Frontal cortex (tissue), 3 donors: ENCODE measurements at regions not wholly inside any gene's neighbourhood (a gene's known extent, or its start where the extent isn't known, plus 50 kb on each side); places are given as distances from the start of the nearest gene placed in this dataset.
A peak's percentile ranks its signal among the peaks of the same experiment; 100 is the strongest.

ENCODE experiments used
- DNase-seq, 2 donors: peaks; one replicate each; pipeline ENCODE4 v3.0.0; 2012; ENCODE audit warnings: low spot score in 2 of 2
- FAIRE-seq: peaks from 2 replicates; lab custom pipeline; 2012; peaks lifted over from hg19 to GRCh38; lab: Jason Lieb, UNC
- donor health status: control.
- donor health status: control.
- donor health status: control.

DNA sequence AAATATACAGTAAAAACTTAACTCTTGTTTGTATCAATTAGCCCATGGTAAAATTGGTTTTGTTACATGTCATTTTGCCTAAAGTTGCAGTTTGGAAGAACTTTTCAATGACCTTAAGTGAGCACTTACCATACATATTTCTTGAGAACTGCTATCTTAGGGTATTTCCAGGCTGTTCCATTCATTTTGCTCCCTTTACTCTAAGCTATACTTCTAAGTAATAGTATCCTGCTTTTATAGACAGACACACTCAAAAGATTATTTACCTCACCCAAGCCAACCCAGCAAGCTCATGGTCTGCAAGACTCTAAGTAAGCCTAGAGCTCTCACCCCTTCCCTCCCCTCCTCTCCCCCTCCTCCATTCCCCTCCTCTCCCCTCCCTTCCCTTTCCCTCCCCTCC lies 294.0 kb downstream of the HS3ST1 start:
- FAIRE-seq = no peak
- no peak for DNase-seq

DNA sequence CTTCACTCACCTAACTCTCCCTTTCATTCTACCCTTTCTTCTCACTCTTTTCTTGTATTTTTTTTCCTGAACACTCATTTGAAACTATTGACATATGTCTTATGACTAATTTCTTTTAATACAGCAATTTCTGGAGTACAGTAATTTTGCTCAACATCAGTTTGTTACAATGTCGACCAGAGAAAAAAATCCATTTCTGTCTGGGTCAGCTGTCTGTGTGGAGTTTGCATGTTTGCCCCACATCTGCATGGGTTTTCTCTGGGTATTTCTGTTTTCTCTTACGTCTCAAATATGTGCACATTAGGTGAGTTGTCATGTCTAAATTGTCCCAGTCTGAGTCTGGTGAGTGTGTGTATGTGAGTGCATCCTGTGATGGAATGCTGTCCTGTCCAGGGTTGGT lies 294.8 kb downstream of the HS3ST1 start:
- no peak for DNase-seq
- FAIRE-seq = no peak

DNA sequence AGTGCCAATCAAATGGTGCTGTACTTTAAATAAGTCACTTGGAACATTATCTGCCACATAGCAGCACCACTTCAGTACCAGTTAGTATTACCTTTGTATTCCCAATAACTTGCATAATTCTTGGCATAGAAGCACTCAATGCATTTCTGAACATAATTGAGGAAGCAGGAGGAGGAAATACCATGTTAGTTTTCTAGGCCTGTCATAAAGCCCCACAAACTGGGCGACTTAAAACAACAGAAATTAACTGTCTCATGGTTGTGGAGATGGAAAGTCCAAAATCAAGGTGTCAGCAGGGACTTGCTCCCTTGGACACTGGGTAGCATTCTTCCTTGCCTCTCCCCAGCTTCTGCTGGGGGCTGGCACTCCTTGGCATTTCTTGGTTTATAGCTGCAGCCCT lies 296.2 kb downstream of the HS3ST1 start:
- DNase-seq (no peak), FAIRE-seq (no peak)

DNA sequence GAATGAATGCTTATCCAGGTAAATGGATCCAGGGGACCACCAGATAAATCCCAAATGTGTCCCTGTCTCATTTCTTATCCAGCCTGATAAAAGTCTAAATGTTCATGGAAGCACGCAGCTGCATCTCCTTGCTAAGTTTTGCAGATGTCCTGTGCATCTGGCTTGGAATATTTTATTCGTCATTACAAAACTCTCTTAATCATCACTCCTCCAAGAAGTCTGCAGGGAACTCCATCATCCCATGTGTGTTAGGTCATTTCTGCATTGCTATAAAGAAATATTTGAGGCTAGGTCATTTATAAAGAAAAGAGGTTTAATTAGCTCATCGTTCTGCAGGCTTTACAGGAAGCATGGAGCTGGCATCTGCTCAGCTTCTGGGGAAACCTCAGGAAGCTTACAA lies 297.2 kb downstream of the HS3ST1 start:
- DNase-seq (no peak), FAIRE-seq (no peak)

DNA sequence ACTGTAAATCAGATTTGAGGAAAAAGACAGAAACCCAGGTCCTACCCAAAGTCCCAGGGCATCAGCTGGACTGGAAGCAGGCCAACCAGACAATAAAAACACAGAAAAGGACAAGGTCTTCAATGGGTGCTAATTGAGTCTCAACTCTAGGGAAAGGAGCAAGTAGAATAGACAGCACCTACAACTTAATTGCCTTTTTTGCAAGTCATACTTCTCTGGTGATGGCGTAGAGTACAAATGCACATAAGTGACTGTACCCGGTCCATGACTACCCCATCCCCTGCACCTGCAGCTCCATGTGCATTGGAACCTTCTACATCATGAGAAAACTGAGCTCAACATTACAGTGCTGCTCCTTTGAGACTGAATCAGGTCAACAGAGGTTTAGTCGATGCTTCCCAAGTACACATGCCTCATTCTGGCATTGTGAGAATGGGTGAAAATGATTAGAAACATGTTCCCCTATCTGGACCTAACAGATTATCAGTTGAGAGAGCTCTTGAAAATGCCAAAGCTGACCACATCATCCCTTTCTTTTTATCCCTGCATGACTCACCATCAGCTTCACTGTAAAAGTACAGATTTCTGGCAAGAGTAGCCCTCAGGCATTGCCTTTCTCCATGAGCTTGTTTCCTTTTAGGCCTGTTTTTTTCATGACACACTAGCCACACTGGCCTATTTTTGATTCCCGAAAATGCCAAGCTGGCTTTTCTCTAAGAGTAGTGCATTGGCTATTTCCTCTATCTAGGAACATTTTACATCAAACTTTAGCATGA lies 298.3 kb downstream of the HS3ST1 start:
- DNase-seq = peak in 1 of 2 donors; percentile 9
- no peak for FAIRE-seq

DNA sequence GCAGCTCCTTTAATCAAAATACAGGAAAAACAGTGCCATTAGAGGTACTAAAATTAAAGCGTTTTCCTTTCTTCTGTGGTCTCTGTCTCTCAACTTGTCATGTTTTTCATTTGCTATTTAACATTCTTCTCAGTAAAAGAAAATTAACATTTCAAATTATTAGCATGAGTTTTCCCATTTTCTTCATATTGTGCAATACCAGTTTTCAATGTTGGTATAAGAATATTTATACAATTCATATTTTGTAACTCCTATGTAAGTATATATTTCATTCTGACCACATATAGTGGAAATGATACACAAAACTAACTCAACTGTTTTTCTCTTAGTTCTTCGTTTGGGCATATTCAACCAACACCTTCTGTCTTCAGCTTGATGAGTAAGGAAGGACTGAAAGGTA lies 308.3 kb downstream of the HS3ST1 start:
- no peak for DNase-seq
- no peak for FAIRE-seq

DNA sequence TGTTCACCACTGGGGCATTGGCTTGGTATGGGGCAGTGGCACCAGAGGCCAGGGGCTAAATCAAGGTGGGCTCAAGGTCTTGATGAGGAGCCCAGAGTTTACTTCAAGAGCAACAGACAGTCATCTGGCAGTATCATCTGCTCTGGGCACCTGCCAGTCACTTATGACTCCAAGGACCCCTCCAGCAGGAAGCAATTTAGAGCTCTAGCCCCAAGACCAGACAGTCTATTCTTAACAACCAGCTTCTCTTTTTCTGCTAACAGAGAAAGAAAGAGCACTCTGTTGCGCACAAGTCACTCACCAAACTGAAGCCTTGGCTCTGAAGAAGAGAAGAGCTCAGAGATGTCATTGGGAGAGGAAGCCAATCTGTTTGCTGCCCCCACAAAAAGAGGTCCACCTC lies 309.2 kb downstream of the HS3ST1 start:
- FAIRE-seq (no peak), DNase-seq (no peak)

DNA sequence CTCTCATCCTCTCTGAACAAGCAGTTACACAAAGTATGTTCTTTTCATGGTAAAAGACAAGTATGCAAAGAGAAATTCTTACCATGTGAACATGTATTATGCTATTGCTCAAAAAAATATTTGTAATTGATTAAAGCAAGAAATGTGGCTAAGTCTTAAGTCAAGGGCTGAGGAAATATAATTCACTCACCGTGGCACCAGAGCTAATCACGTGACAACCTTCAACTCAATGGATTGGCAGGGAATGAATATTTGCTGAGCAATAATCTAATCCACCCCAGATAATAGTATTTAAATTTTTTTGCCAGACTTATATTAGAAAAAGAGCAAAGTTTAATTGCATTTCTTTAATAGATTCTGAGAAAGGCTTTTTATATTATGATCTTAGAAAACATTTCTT lies 310.2 kb downstream of the HS3ST1 start:
- FAIRE-seq (no peak), DNase-seq (no peak)

DNA sequence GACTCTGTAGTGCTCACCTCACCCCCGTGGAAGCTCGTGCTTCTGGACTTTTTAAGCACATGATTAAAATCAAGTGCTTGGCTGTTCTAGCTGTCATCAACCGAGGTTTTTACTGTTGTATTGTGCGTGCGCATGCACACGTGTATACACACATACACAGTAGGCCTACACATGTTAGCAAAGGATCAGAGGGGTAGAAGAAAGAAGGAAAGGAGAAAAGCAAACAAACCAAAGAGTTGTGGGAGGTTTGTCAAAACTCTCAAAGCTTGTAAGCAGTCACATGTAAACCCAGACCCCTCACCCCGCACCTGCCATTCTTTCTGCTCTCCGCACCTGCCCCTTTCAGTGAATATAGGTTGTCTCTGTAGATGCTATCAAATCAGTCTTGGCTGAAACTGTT lies 311.8 kb downstream of the HS3ST1 start:
- FAIRE-seq (no peak), DNase-seq (no peak)

DNA sequence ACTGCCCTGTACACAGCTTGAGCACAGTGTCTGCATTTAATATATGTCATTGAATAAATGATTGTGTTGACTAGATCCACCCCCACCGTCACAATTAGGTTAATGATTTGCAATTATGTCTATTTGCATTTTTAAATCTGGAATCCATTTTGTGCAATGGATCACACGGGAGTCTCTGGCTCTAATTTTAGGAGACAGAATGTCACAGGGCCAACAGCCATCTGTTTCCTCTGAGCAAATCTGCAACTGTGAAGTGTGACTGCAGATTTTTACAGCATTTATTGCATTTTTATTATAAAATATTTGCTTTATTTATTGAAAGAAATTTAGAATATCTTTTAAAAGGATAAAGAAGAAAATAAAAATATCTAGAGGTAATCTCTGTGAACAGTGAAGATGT lies 316.8 kb downstream of the HS3ST1 start:
- FAIRE-seq = no peak
- no peak for DNase-seq

DNA sequence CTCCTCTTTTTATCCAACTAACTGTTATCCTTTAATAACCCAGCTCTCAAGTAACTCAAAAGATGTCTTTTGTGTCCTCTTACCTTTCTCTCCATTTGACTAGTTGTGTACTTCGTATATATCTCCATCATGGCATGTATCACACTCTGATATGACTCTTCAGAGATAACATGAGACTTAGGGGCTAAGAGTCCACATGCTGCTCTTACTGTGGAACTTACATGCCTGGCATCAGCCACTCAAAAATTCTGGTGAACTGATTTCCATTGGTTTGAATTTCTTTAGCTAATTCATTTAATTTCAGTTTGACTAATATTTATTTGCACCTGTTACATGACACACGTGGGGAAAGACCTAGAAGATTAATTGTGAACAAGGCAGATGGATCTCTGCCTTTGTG lies 317.3 kb downstream of the HS3ST1 start:
- no peak for DNase-seq
- no peak for FAIRE-seq

DNA sequence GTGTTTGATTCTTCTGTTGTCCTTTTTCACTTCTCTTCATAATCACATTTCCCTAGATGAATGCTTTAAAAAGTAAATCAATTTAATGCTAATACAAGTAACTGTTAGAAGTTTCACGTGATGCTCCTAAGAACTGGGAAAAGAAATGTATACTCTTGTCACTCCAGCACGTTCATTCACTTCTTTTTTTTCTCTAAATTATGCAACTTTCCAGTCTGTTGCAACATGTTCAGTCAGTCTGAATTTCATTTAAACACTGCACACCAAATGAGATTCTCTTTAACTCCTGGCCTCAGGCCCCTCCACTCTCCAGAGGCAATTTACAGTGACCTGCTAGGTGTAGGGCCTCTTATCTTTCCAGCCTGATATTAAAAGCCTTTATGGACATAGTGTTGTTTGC lies 321.9 kb downstream of the HS3ST1 start:
- no peak for DNase-seq
- no peak for FAIRE-seq

DNA sequence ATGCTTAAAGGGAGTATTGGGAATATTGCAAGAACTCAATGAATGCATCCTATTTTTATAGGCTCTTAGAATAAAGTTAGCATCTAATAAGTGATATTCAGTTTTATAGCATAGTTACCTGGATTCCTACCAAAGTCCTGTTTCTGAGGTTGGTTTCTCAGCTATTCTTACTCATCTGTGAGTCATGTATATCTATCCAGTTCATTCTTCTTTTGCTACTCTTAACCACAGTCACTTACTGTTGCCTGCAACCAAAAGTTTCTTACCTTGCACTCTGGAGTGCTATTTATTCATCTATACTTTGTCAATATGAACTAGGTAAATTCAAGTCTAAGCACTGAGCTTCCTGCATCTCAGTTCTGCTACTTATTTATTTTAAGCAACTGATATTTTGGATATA lies 322.5 kb downstream of the HS3ST1 start:
- FAIRE-seq (no peak), DNase-seq (no peak)

DNA sequence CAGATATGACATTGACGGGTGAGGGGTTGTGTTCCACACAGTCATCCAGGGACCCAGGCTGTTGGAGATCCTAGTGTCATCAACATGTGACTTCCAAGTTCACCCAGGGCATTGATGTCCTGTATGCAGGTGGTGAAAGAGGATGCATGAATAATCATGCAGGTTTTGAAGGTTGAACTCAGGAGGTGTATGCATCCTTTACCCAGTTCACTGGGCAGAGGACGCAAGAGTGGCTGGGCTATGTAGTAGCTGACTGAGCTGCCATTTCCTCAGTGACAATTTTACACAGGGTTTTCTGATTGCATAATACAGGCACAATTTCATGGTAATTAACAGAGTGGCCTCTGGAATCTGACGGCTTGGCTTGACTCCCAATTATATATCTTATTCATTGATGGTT lies 323.0 kb downstream of the HS3ST1 start:
- no peak for DNase-seq
- no peak for FAIRE-seq

DNA sequence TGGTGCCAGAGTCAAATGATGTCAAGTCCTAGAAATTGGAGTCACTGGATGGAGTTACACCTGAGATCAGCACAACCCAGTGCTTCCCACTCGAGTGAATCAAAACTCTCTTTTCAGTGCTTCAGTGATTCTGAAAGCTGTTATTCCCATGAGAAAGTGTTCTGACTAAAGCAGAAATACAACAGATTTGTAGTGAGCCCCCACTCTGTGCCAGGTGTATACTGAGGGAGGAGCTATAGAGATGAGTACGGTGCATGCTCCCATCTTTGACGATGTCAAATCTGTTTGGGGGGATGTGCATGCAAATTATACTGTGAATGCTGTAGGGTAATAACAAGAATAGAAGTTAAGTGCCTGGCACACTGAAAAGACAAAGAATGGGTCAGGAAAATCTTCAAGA lies 330.2 kb downstream of the HS3ST1 start:
- no peak for FAIRE-seq
- no peak for DNase-seq

DNA sequence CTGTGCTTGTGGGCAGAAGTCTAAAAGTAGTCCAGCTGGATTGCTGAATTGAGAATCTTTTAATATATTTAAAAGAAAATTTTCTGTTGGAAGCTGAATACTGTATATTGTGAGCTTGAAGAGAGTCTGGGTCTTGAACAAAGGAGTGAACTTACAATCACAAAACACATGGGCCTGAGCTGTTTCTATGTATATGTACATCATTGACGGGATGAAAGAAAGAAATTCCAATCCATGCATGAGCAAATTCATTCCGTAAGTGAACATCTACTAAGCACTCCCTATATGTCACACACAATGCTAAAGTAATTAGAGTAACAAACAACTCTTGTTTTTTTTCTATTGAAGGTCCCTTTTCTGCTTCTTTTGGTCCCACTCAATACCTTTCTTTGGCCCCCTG lies 331.0 kb downstream of the HS3ST1 start:
- FAIRE-seq (no peak), DNase-seq (no peak)

DNA sequence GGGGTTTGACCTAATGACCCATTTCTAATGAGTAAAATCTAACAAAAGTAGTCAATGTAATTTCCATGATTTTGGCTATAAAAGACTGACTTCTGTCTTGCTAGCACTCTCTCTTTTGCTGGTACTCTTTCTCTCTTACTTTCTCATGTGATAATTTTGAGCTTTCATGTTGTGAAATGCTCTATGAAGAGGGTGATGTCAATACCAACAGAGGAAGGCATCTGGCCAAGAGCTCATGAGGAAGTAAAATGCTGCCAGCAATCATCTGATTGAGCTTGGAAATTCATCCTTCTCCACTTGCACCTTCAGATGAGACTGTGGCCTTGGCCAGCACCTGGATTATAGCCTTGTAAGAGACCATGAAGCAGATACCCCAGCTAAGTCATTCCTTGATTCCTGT lies 347.7 kb downstream of the HS3ST1 start:
- FAIRE-seq (no peak), DNase-seq (no peak)

DNA sequence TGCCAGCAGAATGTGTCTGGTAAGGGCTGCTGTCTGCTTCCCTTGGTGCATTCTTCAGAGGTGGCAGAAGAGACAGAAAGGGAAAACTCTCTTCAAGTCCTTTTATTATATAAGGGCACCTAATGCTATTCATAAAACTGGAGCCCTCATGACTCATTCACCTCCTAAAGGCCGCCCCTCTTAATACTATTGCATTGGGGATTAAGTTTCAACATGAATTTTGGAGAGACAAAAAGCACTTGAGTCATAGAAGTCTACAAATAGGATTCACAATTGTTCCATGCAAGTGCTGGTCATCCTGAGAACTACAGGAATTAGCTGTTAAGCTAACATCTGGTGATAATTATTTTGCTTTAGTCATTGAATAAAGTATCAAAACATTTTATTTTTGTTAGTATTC lies 349.5 kb downstream of the HS3ST1 start:
- DNase-seq = no peak
- no peak for FAIRE-seq

DNA sequence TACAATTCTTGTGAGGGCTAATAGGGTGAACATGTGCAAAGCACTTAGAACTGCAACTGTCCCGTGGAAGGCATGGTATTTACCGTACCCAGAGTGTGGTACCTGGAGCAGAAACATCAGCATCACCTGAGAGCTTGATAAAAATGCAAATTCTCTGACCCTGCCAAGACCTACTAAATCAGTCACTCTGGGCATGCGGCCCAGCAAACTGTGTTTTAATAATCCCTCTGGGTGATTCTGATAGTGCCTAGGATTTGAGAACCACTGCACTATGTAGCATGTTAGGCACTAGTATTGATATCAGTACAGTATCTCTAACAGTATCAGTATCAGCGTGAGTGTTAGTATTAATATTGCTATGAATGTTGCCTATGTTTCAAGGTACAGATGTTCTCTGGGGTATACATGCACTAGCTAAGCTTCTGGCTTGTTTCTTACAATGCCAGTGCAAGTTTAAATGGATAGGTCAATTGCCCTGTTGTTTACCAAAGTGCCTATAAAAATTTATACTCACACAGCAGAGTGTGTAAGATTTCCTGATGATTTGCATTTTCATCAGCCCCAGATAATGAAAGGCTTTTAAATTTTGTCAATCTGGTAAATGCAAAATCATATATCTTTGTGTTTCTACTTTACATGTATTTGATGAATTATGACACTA lies 354.0 kb downstream of the HS3ST1 start:
- DNase-seq (no peak), FAIRE-seq (no peak)

DNA sequence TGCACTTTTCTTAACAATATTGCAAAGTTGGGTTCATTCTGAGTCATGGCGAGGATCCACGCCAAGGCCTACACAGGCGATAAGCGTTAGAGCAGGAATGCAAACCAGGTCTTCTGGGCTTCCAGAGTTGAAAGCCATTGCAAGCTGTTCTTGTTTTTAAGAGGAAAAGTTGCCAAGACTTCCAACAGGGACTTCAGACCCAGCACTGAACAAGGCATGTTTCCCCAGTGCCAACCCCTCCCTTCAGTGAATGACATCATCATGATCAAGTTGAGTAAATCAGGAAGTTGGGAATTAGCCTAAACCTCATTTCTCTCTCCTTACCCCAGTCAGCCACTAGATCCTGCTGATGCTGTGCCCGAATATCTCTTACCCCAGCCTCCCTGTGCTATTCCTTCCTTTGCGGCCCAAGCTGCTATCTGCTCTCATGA lies 355.1 kb downstream of the HS3ST1 start:
- no peak for FAIRE-seq

DNA sequence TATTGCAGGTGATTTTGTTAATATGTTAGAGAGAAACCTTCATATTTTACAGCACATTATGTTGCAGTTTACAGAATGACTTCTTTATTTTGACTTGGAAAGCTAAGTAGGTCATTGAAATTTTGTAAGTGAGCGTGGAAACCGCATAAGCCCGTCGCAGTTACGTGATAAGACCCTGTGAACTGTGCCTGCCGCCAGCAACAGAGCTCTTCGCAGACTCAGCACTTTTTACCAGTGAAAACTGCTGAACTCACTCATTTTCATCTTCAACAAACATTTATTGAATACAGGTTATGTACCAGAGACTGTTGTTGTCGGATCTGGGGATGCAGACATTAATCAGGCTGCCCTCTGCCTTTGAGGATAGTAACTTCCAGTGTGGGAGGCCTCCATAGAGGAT lies 355.7 kb downstream of the HS3ST1 start:
- FAIRE-seq (no peak), DNase-seq (no peak)

More for the DNA sequence above, 355.1 kb downstream of the HS3ST1 start:
- DNase-seq = peak in 1 of 2 donors; percentile 10

DNA sequence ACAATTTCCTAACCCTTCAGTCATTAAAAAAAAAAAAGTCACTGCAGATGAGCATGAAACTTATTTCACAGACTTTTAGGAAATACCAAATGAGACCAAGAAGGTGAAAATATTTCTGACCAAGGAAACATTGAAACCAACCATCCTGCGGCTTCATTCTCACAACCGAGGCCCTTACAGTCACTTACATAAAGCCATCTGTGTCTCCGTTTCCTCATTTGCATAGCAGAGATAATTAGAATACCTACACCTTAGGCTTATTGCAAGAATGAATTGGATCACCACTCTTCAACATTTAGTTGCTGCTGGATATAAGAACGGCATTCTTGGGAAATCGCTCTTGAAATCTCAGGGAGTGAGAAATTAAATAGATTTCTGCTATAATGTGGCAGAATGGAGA lies 356.2 kb downstream of the HS3ST1 start:
- DNase-seq (no peak), FAIRE-seq (no peak)
